ENCODE measurements at regions not wholly inside any gene's neighbourhood (a gene's known extent, or its start where the extent isn't known, plus 50 kb on each side); places are given as distances from the start of the nearest gene placed in this dataset.

DNA sequence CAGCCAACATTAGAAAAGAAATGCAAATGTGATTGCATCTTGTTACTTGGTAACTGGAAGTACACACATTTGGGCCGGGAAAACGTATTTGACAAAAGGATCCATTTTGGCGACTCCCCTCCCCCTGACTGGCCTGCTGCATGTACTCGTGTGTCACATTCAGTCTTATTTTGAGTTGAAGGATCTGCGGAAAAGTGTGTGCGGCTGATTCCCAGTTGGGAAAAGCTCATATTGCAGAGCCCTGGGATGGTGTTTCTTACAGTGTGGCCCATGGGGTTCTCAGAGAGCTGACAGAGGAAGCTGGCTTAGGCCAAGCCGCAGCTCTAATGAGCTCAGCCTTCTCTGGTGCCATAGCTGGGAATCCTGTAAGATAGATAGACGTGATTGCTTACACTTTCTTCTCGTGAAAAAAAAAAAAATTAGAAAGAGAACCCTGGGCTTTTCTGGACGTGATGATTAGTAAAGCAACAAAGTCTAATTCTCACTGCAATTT is 170.3 kb upstream of the ARGLU1 start:
- DNase-seq, result no peak

DNA sequence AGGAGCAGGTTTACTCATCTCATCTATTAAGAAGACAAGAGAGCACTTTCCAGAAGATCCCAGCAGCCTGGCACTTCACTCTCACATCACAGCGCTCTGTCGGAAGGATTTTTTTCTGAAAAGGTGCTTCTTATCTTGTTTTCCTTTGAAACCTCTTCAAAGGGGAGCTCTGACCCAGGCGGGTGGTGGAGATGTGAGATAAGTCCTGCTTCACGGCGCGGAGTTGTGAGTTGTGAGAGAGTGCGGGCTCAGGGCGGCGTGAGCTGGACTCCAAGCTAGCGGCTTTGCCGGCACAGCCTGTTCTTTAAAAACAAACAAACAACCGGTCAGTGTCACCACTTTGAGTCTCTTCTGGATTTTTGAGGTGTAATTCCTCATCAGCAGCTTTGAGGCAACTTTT is 169.0 kb upstream of the ARGLU1 start:
- DNase-seq, result no peak

DNA sequence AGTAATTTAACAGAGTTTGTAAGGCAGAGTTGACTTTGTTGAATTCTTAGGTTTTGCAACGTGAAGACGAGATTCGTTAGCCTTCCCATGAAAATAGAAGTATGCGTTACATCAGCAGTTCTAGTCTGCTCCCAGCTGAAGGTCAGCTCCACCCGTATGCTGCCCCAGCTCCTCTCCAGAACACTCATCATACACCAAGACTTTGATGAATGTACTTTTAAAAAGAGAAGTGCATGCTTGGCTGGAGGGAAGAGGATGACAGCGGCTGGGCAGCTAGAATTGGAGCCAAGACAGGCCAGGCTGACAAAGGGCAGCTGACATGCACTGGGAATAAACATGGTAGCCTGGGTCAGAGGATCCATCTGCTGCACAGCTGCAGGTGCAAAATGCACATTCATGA is 166.3 kb upstream of the ARGLU1 start:
- DNase-seq, result no peak

DNA sequence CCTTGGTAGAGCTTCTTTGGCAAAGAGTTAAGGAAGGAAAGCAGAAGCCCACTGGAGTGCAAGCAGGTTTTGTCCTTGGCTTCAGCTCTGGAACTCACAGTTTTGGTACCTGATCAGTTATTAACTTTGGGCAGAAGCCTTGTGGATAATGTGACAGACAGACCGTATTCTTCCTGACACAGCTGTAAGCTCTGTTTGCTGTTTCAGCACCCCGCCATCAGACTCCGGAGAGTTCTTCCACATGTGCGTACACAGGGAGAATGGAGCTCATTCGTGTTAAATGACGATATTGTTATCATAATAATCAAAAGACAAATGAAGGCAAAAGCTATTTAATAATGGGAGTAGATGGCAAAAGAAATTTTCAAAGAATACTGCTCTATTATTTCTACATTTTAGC is 155.1 kb upstream of the ARGLU1 start:
- DNase-seq, result no peak

DNA sequence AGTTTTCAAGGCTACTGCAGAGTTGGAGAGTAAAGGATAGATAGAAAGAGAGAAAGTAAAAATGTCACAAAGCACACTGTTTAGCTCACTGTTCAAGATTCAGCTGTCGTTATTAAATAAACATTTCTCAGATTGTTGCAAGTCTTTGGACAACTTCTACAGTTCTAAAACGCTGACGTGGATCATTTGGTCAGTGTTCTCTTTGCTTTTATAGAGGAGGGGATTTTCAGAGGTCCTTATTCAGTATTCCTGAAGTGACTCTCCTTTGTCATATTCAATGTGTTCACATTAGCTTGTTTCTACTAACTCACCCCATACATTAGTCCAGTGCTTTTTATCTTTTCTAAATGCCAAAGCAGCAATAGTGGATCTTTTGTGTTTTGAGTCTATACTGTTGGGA is 154.7 kb upstream of the ARGLU1 start:
- no peak for DNase-seq

DNA sequence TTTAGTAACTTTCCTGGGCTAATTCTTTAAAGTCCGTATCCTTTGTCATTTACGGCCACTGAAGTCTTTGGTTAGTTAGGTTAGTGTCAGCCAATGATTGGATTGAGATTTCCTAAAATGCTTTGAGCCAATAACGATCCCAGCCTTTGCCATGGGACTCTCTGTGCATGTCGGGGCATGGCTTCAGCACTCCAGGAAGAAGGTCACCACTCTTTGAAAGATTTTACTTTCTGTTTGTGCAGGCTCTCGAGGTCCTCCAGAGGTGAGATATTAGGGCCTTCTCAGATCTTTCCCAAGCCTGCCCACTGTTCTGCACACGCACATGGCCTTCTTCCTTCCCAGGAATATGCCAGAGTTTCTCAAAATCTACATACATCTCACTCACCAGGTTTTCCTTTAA is 153.7 kb upstream of the ARGLU1 start:
- DNase-seq, result no peak

DNA sequence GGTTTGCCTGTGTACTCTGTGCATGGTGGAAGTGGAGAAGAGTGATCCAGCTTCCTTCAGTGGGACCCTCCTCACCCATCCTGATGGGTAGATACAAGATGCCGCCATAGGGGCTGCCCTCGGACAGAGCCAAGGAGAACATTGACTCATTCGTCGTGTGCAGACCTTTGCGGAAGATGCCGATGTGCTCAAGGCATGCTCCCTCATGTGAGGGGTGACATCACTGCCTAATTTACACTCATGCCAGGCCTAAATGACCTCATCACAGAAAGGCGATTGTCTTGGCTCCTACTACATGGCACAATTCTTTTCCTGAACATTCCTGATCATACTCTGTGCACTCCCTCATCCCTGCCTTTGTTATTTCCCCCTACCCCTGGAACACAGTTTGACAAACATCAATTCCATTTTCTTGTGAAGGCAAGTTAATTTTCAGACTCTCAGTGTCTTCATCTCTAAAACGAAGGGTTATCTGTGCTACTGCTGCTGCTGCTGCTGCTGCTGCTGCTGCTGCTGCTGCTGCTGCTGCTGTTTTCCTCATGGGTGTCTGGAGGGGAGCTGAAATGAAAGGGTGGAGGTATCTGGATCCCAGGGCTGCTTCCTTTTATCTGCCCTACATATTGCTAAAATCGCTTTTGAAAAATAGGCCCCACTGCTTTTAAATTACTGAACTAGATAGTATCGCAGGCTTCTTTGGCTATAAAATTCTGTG is 146.5 kb upstream of the ARGLU1 start:
- DNase-seq, result no peak

DNA sequence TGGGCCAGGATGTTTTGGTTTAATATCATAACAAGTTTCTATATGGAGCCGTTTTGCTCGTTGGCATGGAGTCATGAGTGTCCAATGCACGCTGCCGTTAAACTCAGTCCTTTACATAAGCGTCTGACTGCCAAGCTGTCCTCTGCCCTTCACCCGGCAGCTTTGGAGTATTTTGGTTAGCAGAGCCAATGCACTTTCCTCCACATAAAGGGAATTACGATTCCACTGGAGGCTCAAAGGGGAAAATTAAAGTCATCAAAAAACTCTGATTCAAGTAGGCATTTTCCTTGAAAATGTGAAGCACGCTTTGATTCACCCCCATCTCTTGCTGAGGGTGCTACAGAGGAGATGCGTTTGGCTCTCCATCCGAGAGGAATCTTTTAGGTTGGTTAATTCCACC is 144.4 kb upstream of the ARGLU1 start:
- no peak for DNase-seq

DNA sequence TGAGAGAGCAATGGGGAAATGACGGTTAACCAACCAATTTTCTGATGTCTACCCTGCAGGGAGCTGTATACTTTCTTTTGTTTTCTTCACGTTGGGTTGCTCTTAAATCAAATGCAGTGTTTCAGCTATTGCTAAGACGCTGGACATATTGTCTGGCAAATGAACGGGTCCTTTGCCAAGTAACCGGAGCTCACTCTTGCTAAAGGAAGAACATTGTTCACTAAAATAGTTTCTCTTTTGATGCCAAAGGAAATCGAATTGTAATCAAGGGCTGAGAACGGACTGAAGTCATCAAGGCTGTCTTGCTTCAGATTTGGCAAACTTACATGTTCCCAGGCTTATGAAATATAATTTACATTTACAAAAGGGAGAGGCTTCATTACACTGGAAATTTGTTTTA is 142.3 kb upstream of the ARGLU1 start:
- DNase-seq, result no peak

DNA sequence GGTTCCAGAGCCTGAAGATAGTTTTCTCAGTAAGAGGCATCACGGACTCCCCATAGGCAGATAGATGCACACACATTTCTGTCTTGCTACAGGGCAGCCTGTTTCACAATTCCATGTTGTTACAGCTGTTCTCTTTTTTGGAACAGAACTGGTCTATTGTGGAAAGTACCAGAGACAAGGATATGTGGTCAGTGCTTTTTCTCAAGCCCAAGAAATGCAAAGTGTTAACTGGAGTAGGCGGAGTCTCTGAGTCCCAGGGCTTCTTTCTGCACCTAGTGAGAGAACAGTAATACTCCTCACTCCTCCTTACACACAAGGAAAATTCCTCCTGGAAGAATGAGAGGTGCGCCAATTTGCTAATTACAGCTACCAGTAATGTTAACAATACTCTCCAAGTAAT is 141.6 kb upstream of the ARGLU1 start:
- no peak for DNase-seq

DNA sequence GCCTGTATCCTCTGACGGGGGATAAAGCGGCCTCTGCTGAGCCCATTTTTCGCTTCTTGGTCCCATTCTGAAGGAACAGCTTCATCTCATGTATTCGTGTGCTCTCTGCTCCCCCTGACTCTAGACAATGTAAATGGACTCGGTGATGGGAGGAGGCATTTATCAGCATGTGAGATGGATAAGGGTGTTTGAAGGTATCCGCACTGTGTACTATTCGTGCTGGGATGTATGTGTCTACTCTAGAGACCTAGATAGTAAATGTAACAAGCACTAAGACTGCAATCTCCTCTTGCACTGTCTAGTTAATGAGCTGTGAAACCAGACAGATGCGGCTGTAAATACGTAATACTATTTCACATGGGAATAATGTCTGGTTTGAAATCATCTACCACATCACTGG is 134.6 kb upstream of the ARGLU1 start:
- no peak for DNase-seq

DNA sequence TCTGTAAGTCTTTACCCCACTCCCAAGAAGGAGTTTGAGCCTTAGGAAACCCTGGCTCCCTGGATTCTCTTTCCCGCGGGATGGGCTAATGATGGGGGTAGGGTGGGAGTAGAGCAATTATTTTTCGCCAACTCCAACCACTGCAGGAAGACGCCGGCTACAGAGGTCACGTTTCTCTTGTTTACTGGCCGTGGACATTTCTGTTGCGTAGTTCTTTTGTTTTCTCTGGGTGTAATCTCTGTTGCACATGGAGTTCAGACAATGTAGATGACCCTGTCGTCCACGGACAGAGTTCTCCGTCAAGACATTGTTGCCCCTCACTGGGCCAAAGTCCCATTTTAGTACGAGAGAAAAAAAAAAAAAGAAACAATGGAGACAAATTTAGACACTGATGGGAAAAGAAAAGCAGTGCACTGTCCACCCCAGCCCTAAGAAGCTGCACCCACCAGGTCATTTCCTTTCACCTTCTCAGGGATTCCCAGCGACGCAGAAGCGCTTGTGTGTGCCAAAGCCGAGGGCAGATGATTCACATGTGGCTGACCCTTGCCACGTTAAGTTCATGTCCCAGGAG is 133.9 kb upstream of the ARGLU1 start:
- DNase-seq, result no peak

DNA sequence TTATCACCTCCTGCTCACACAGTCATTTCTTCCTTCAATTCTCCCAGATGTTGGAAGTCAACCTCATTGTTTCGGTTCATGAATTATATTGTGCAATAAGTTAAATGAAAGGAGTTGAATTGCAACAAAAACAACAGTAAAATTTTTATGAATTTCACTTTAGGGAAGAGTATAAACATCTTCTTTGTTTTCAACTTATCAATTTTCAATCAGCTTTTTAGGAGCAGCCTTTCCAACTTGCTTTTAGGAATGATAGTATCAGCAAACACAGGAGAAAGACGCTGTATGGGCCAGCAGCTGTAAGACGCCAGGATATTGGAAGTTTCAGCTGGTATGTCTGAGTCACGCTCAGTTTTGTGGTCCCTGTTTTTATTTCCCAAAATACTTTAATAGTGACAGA is 132.5 kb upstream of the ARGLU1 start:
- no peak for DNase-seq

DNA sequence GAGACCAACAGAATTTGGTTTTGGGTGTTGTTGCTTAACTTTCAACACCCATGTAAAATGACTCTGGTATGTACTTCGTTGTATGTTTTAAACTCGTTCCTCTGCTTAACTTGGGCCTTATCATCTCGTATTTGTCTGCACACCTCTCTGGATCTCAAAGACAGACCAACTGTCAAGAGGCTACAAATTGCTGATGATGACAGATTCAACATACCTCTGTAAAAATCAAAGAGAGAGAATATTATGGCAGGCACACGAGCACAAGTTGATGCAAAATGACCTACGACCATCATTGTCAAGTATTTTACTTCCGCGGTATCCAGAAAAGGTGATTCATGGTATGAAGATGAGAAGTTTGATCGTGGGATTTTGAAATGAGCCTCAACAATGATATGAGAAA is 132.1 kb upstream of the ARGLU1 start:
- no peak for DNase-seq

DNA sequence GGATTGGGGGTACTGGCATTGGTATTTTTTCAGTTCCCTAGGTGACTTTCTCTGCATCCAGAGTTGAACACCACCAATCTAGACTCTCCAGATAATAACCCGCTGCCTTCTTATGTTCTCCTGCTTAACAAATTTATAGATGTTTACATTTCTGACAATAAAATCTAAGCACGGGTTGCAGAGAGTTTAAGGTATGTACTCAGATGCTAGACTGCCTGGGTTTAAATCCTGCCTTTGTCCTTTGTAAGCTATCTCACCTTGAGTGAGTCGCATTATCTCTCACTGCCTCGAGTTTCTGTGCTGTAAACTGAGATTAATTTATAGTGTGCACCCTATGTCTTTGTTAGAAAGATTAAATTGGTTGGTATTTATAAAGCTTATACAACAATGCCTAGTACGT is 131.4 kb upstream of the ARGLU1 start:
- no peak for DNase-seq

DNA sequence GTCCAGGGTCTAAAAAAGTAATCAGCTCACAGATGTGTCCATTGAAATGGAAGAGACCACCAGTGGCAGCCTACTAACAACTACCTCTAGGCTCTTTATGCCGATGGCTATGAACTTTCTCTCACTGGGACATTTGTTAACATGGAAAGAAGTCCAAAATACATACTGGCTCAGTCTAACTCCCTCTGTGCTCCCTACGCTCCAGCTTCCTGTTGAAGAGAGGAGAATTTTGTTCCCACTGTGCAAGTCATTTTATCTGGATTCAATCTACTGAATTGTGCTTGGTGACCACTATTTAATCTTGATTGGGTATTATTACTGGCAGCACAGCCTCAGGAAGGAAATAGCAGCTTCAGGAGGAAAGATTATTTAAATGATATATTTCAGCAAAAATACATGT is 128.8 kb upstream of the ARGLU1 start:
- no peak for DNase-seq

DNA sequence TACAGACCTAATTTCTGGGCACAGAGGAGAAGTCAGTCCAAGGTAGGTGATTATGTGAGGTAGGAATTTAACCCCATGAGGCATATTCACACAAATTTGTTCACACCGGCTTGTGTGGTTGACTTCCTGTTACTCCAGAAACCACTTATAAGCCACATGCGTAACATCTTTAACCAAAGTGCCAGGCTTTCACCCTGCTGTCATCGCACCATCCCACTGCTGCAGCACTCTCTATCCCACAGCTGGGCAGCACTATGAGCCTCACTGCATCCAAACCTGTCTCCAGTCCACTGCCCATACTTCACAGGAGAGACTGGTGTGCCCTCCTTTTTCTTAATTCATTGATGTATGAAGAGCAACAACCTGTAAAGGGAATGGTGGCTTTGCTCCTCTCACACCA is 128.2 kb upstream of the ARGLU1 start:
- DNase-seq, result no peak

DNA sequence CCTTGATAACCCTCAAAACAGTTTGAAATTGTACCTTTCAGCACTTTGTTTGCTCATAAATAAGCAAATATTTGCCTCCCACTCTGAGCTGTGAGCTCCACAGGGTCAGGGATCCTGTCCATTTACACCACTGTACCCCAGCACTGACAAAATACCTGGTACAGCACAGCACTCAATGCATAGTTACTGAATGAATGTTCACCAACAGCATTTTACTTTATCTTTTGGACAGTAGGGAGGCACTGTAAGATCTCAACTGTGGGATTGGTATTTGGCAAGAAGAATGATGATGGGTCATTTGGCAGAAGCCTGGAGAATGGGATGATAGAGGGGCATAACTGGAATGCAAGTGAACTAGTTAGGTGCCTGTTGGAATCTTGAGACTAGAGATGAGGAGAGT is 127.2 kb upstream of the ARGLU1 start:
- no peak for DNase-seq

DNA sequence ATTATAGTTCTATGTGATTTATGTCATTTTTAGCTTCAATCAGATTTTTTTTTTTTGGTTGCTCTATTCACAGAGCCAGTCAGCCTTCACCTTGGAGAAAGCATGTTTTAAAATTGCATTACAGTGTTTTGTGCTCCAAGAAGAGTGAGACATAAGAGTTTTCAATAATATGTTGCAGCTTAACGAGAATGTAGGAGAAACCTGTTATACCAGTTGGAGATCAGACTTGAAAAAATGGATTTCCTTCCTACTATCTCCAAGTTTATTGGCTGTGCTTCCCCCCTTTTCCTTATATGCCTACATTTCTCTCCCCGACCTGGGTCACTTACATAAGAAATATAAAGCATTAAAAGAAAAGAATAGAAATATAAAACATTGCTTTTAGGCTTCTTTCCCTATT is 123.9 kb upstream of the ARGLU1 start:
- no peak for DNase-seq

DNA sequence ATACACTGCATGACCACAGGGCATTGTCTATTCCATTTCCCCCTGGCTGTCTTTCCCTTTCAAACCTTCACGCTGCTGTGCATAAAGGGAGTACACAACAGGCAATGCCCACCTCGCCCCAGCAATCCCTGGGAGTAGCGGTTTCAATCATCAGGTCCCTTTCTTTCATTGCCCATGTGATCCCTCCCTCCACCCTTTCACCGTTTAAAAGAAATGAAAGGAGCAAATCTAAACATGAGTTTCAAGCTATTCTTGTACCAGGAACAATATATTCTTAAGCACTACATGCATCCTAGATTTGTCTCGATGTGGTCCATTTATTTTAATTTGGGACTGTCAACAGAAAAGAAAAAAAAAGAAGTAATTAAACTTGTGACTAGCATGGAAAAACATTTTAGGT is 123.4 kb upstream of the ARGLU1 start:
- no peak for DNase-seq

DNA sequence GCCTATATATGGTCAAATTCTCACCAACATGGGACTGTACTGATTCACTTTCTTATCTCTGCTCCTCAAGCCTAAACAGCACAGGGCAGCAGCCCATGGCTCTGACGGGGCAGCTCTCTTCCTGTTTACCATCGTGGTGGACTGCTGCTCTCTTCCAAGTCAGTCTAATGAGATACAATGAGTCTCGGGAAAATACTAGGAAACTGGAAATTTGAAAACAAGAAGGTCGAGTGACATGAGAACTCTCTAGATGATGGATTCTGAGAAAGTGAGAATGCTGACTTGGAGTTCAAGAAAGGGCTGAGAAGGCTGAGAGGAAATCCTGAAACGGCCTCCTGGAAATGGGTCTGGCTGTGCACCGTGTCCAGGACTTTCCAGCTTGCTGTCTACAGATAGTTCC is 122.8 kb upstream of the ARGLU1 start:
- no peak for DNase-seq

DNA sequence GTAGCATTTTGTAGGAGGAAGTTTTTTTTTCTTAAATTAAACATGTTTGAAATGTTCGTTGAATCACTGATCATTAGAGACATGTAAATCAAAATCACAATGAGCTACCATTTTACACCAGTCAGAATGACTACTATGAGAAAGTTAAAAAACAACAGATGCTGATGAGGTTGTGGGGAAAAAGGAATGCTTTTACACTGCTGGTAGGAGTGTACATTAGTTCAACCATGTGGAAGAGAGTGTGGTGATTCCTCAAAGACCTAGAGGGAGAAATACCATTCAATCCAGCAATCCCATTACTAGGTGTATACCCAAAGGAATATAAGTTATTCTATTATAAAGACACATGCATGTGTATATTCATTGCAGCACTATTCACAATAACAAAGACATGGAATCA is 122.0 kb upstream of the ARGLU1 start:
- DNase-seq, result no peak

DNA sequence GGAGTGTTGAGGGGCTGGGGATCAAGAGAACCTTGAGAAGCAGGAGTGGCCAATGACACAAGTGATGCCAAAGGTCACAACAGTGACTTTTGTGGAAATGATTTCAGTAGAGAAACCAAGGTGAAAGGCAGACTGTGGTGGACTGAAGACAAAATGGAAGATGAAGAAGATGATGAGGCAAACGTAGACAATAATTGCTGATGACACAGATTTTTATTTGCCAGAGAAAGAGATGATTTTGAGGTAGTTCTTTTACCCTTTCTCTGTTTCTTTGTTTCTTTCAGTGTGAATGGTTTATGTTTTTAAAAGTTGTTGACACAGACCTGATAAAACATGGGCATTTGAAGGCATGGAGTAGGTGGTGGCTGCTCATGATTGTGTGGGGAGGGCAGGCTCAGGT is 121.0 kb upstream of the ARGLU1 start:
- DNase-seq, result no peak

DNA sequence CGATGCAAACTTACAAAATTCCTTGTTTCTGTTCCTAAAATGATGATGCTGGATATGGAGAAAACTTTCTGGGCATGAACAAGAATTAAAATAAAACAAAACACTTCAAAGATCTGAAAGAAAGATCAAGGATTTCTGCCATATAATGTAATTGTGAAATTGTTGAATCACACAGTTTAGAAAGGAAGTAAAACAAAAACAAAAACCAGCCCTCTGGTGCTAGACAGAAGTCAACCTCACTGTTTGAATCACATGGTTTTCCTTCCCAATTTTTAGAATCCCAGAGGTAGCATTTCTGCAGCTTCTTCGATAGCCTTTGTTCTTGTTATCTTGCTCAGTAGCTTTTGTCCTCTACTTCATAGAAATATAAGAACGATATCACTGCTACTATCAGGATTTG is 118.2 kb upstream of the ARGLU1 start:
- no peak for DNase-seq

DNA sequence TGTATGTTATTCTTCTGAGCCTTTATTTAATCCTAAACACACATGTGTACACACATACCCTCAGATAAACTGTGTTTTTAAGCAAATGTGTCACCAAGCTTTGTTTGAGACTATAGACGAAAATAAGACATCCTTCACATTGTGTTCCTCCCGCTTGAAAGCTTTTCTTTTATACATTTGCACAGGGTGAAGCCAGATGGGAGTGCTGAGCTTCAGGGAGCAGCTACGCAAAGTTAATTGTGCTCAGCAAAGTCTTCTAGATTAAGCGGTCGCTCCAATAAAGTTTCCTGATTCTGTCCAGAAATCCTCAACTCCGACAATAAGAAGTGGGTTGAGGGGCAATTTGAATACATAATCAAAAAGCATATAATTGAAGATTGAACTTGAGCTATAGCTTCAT is 117.2 kb upstream of the ARGLU1 start:
- no peak for DNase-seq

All from stimulated activated CD4-positive, alpha-beta T cell treated with anti-CD3 and anti-CD28 coated beads, Interleukin-4, amount 100 ng/mL, for 24 hours (primary cell).